ENCODE measurements at regions not wholly inside any gene's neighbourhood (a gene's known extent, or its start where the extent isn't known, plus 50 kb on each side); places are given as distances from the start of the nearest gene placed in this dataset.

- no peak for FAIRE-seq
Observed at GRCh38 chr6:47165918-47166317, 123.8 kb upstream of the ADGRF1 start.

More at GRCh38 chr6:47165918-47166317, 123.8 kb upstream of the ADGRF1 start:
- intact Hi-C loops (cut with micrococcal nuclease) = no loop called here
- no TSS peak for BruUV-seq (replicated peaks)
- no peaks in the 10 kb centered on the region for H4K20me1 ChIP-seq (replicated peaks; ENCODE audit: control insufficient read depth, extremely low read depth, insufficient read depth, low read length)
- H3K4me3 ChIP-seq (replicated peaks in 1 of 3; ENCODE audit: insufficient read depth in 1 of 3, low read depth in 1 of 3, low read length in 3 of 3) = no peak overlapping the region
- no peaks in the 10 kb centered on the region for H3K4me1 ChIP-seq (ENCODE audit: control insufficient read depth, extremely low read depth, insufficient read depth, low read length)
- H3K9ac ChIP-seq (replicated peaks; ENCODE audit: extremely low read depth, insufficient read depth, low read length) = no peak overlapping the region
- no peaks in the 10 kb centered on the region for H3K79me2 ChIP-seq (ENCODE audit: control insufficient read depth, insufficient read depth, low read length)
- ChIA-PET CTCF (interaction anchor here (1.3 kb wide), 1 partner anchor 12 kb away, joined by 3 read pairs; no protein-coding TSS in a partner anchor), POLR2A (no interaction called here)
- no peaks in the 10 kb centered on the region for H3K9me3 ChIP-seq (replicated peaks; ENCODE audit: control insufficient read depth, insufficient read depth, low read length)
- H3K4me2 ChIP-seq (ENCODE audit: insufficient read depth, low read length) = no peak overlapping the region
- TF ChIP-seq GATA2 (IDR thresholded peaks at IDR 0.05; ENCODE audit: insufficient read depth, insufficient read length, low read depth, low read length) = no peak
- TF ChIP-seq POLR2A (IDR thresholded peaks at IDR 0.05; ENCODE audit: low read depth, low read length) = no peak
- TF ChIP-seq MYC (IDR thresholded peaks at IDR 0.05; ENCODE audit: low read depth, low read length) = no peak
- TF ChIP-seq POLR2AphosphoS5 (IDR thresholded peaks at IDR 0.05; ENCODE audit: insufficient read depth, low read depth, low read length) = no peak
- TF ChIP-seq, protein P1, sequence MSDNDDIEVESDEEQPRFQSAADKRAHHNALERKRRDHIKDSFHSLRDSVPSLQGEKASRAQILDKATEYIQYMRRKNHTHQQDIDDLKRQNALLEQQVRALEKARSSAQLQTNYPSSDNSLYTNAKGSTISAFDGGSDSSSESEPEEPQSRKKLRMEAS (IDR thresholded peaks at IDR 0.05; ENCODE audit: insufficient read depth, insufficient read length) = no peak
- TF ChIP-seq EZH2 (IDR thresholded peaks at IDR 0.05; ENCODE audit: borderline replicate concordance, low read depth, low read length, severe bottlenecking) = no peak
- no peak for TF ChIP-seq FOS (IDR thresholded peaks at IDR 0.05; ENCODE audit: borderline replicate concordance, insufficient read depth, low read length)
- TF ChIP-seq JUN (IDR thresholded peaks at IDR 0.05; ENCODE audit: borderline replicate concordance, insufficient read depth, insufficient read length, low read depth) = no peak
- no peak for TF ChIP-seq CTCF (IDR thresholded peaks at IDR 0.05; ENCODE audit: extremely low read depth in 1 of 2, insufficient read depth in 1 of 2, low read depth in 1 of 2, low read length in 2 of 2)
- H3K27ac ChIP-seq (ENCODE audit: insufficient read depth, low read depth, low read length) = no peak overlapping the region
- no peaks in the 10 kb centered on the region for H3K27me3 ChIP-seq (ENCODE audit: control insufficient read depth in 2 of 2, insufficient read depth in 2 of 2, low read length in 2 of 2)
- dilution Hi-C loops (cut with MboI; ENCODE audit: extremely low pct_ligation_motif_present, low sequenced_read_pairs) = no loop called here
- DNase-seq (ENCODE audit: low read depth, low spot score) = no peak
- no peak overlapping the region for H2AFZ ChIP-seq (ENCODE audit: low read depth, low read length)
- no peaks in the 10 kb centered on the region for H3K9me1 ChIP-seq (replicated peaks; ENCODE audit: control insufficient read depth, extremely low read depth, insufficient read depth, low read length)
- no peaks in the 10 kb centered on the region for H3K36me3 ChIP-seq (ENCODE audit: control insufficient read depth in 2 of 2, extremely low read depth in 1 of 2, insufficient read depth in 2 of 2, low read length in 2 of 2)
